ENCODE measurements at regions not wholly inside any gene's neighbourhood (a gene's known extent, or its start where the extent isn't known, plus 50 kb on each side); places are given as distances from the start of the nearest gene placed in this dataset.

GRCh38 chr2:76075126-76075525 is 364.4 kb upstream of the GCFC2 start:
- TF ChIP-seq CTCF (IDR thresholded peaks at IDR 0.05) = no peak
- no peak for TF ChIP-seq POLR2A (IDR thresholded peaks at IDR 0.05)

Data from uterus (tissue), 2 donors.